T-helper 2 cell treated with Interferon-gamma antibody and Interleukin-4, amounts not matched to agents 5 μg/mL and 100 μg/mL, for 36 hours (primary cell): ENCODE measurements at regions not wholly inside any gene's neighbourhood (a gene's known extent, or its start where the extent isn't known, plus 50 kb on each side); places are given as distances from the start of the nearest gene placed in this dataset.

Source experiments
- DNase-seq: peaks from one replicate; pipeline ENCODE4 v3.0.0; 2021; ENCODE audit warnings: low spot score
- H3K27ac Mint-ChIP-seq: one replicate; pipeline ENCODE4 v1.8.0; 2021; ENCODE audit warnings: mild to moderate bottlenecking, mixed read lengths
- H3K27me3 Mint-ChIP-seq: one replicate; pipeline ENCODE4 v1.8.0; 2021; ENCODE audit warnings: low read depth, mixed read lengths
- H3K36me3 Mint-ChIP-seq: one replicate; pipeline ENCODE4 v1.8.0; 2021; ENCODE audit warnings: low read depth, mixed read lengths
- H3K4me1 Mint-ChIP-seq: one replicate; pipeline ENCODE4 v1.8.0; 2021; ENCODE audit warnings: low read depth, mixed read lengths
- H3K4me3 Mint-ChIP-seq: one replicate; pipeline ENCODE4 v1.8.0; 2022; ENCODE audit warnings: mild to moderate bottlenecking, moderate library complexity, mixed read lengths
- H3K9me3 Mint-ChIP-seq: one replicate; pipeline ENCODE4 v1.8.0; 2021; ENCODE audit warnings: mixed read lengths

GRCh38 chr4:15150631-15151030 lies 148.3 kb downstream of the CPEB2 start:
- DNase-seq: no peak
- H3K36me3 Mint-ChIP-seq: no peaks in the 10 kb centered on the region
- no peak overlapping the region for H3K27ac Mint-ChIP-seq
- H3K4me1 Mint-ChIP-seq: no peaks in the 10 kb centered on the region
- no peaks in the 10 kb centered on the region for H3K9me3 Mint-ChIP-seq
- H3K27me3 Mint-ChIP-seq: no peaks in the 10 kb centered on the region
- no peak overlapping the region for H3K4me3 Mint-ChIP-seq

DNA sequence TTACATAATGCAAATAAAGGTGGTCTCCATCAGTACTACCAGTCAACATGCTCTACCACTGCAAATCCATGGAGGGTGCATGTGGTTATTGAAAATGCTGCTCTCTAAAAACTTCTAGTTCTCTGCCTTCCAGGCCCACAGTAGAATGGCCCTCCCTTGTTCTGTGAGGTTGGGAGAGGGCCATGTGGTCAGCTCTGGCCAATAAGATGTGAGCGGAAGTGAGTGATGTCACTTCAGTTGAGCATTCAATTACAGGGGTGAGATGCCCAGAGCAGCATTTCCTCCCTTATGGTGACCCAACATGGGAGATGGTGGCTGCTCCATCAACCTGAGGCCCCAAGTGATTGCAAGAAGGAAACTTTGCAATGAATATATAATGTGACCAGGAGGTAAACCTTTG lies 148.8 kb downstream of the CPEB2 start:
- no peaks in the 10 kb centered on the region for H3K4me1 Mint-ChIP-seq
- no peaks in the 10 kb centered on the region for H3K36me3 Mint-ChIP-seq
- H3K9me3 Mint-ChIP-seq: no peaks in the 10 kb centered on the region
- no peak overlapping the region for H3K27ac Mint-ChIP-seq
- DNase-seq: no peak
- H3K27me3 Mint-ChIP-seq: no peaks in the 10 kb centered on the region
- no peak overlapping the region for H3K4me3 Mint-ChIP-seq

GRCh38 chr4:15153662-15154061 lies 151.4 kb downstream of the CPEB2 start:
- no peak overlapping the region for H3K27ac Mint-ChIP-seq
- no peak overlapping the region for H3K4me3 Mint-ChIP-seq
- H3K9me3 Mint-ChIP-seq: no peaks in the 10 kb centered on the region
- no peaks in the 10 kb centered on the region for H3K36me3 Mint-ChIP-seq
- H3K4me1 Mint-ChIP-seq: no peaks in the 10 kb centered on the region
- DNase-seq: no peak
- H3K27me3 Mint-ChIP-seq: no peaks in the 10 kb centered on the region

DNA sequence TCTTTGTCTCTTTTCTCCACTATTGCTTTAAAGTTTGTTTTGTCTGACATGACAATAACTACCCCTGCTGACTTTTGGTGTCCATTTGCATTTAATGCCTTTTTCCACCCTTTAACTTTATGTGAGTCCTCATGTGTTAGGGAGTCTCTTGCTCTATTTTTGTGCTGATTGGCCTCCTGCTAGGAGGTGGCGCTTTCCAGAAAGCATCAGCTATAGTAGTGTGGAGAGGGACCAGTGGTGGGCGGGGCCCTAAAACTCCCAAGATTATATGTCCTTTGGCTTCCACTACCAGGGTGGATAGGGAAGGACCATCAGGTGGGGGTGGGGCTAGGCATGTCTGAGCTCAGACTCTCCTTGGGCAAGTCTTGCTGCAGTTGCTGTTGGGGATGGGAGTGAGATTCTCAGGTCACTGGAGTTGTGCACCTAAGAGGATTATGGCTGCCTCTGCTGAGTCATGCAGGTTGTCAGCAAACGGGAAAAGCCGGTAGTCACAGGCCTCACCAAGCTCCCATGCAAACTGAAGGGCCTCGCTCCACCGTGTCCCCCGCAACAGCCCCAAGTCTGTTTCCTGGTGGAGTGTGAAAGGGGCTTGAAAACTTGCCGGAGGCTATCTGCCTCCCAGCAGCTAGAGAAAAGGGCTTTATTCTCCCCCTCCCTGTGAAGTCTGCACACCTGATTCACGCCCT lies 156.3 kb downstream of the CPEB2 start:
- no peaks in the 10 kb centered on the region for H3K4me1 Mint-ChIP-seq
- H3K4me3 Mint-ChIP-seq: no peak overlapping the region
- DNase-seq: no peak
- H3K9me3 Mint-ChIP-seq: no peaks in the 10 kb centered on the region
- H3K27ac Mint-ChIP-seq: no peak overlapping the region
- H3K27me3 Mint-ChIP-seq: no peaks in the 10 kb centered on the region
- H3K36me3 Mint-ChIP-seq: no peaks in the 10 kb centered on the region

DNA sequence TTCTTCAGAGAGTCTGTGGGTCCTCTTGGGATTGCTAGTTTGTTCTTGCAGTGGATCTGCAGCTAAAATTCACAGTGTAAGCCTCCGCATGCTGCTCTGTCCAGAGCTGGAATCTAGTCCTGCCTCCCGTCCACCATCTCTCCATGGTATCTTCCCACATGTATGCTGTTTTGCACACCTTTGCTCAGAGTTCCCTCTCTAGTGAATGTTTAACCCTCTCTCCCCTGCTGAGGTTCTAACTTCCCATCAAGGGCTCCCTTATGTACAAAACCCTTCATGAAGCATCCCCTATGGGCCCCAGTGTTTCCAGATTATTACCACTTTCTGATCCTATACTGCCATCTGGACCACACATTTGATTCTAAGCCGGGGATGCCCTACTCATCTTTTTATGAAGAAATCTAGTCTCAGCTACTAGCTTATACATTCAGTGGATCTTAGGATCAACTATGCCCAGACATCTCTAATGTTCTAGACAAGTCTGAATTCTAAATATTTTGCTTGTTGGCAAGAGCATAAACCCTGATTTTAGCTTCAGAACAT lies 157.3 kb downstream of the CPEB2 start:
- Mint-ChIP-seq H3K4me3 (no peak overlapping the region), H3K36me3 (no peaks in the 10 kb centered on the region), H3K27me3 (peaks cover 2% of the 10 kb centered on the region), H3K27ac (no peak overlapping the region), H3K9me3 (no peaks in the 10 kb centered on the region), H3K4me1 (no peaks in the 10 kb centered on the region)
- no peak for DNase-seq

DNA sequence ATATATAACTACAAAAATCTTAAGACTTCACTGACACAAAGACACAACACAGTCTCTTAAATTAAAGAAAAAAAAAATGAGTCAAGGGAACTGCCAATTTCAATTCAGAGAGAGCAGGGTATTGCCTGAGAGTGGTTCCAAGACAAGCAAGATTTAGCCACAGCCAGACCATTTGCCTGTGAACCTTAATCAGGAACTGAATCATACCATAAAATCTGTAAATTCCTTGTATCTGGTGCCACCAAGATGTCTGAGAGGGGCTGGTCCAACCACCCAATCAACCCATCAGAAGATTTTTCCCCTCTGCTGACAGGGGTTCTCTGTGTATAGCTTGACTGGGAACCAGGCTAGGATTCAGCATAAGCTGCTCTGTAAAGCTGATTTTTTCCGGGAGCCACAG lies 159.2 kb downstream of the CPEB2 start:
- Mint-ChIP-seq H3K4me1 (no peaks in the 10 kb centered on the region), H3K27me3 (peaks cover 4% of the 10 kb centered on the region), H3K9me3 (no peaks in the 10 kb centered on the region), H3K4me3 (no peak overlapping the region), H3K27ac (no peak overlapping the region), H3K36me3 (no peaks in the 10 kb centered on the region)
- no peak for DNase-seq

GRCh38 chr4:15162046-15162445 lies 159.8 kb downstream of the CPEB2 start:
- no peak for DNase-seq
- no peaks in the 10 kb centered on the region for H3K36me3 Mint-ChIP-seq
- H3K4me1 Mint-ChIP-seq: no peaks in the 10 kb centered on the region
- H3K9me3 Mint-ChIP-seq: no peaks in the 10 kb centered on the region
- H3K4me3 Mint-ChIP-seq: no peak overlapping the region
- H3K27me3 Mint-ChIP-seq: peaks cover 8% of the 10 kb centered on the region
- H3K27ac Mint-ChIP-seq: no peak overlapping the region

GRCh38 chr4:15162465-15163283 lies 160.4 kb downstream of the CPEB2 start:
- no peak overlapping the region for H3K27ac Mint-ChIP-seq
- H3K36me3 Mint-ChIP-seq: no peaks in the 10 kb centered on the region
- no peaks in the 10 kb centered on the region for H3K9me3 Mint-ChIP-seq
- H3K4me3 Mint-ChIP-seq: no peak overlapping the region
- peaks cover 8% of the 10 kb centered on the region for H3K27me3 Mint-ChIP-seq
- H3K4me1 Mint-ChIP-seq: no peaks in the 10 kb centered on the region
- no peak for DNase-seq

- Mint-ChIP-seq H3K9me3 (no peaks in the 10 kb centered on the region), H3K36me3 (no peaks in the 10 kb centered on the region), H3K4me3 (no peak overlapping the region), H3K27ac (no peak overlapping the region), H3K27me3 (peaks cover 8% of the 10 kb centered on the region), H3K4me1 (no peaks in the 10 kb centered on the region)
- DNase-seq: no peak
Observed at GRCh38 chr4:15163284-15163645, 161.0 kb downstream of the CPEB2 start.

- Mint-ChIP-seq H3K4me3 (no peak overlapping the region), H3K27ac (no peak overlapping the region), H3K4me1 (no peaks in the 10 kb centered on the region), H3K27me3 (peaks cover 8% of the 10 kb centered on the region), H3K36me3 (no peaks in the 10 kb centered on the region), H3K9me3 (no peaks in the 10 kb centered on the region)
- DNase-seq: no peak
Observed at GRCh38 chr4:15164571-15164970, 162.3 kb downstream of the CPEB2 start.

DNA sequence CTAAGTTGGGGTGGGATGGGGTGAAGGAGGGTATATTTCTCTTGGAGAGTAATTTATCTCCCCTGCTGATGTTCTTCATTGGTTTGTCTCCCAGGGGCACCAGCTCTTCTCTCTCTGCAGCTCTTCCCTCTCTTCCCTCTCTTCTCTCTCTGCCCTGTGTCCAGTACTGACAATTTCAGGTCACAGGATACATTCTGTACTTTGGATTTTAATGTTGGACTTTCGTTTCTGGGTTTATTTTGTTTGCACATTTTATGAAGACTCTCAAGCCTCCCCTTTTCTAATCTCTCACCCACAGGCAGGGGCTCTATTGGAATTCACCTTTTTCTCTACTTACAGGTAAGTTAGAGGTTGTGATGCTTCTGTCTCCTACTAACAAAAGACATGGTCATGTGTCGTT lies 165.5 kb downstream of the CPEB2 start:
- H3K4me1 Mint-ChIP-seq: no peaks in the 10 kb centered on the region

DNA sequence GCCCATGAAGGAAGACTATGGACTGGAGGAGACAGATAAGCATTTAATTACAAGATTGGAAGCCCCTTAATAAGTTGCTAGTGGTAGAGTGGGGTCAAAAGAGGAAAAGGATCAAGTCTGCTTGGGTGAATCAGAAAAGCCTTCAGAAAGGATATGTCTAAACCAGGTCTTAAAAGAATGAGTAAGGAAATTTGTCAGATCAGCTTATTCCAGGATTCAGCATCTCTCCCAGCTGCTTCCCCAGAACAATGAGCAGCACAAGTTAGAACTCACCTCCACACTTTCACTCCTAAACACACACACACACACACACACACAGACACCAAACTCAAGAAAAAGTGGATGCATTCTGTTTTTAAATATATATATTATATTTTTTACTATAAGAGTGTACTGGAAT lies 166.5 kb downstream of the CPEB2 start:
- H3K4me3 Mint-ChIP-seq: no peak overlapping the region
- no peak overlapping the region for H3K27ac Mint-ChIP-seq
- DNase-seq: no peak
- H3K9me3 Mint-ChIP-seq: peaks cover 10% of the 10 kb centered on the region
- peaks cover 12% of the 10 kb centered on the region for H3K27me3 Mint-ChIP-seq
- H3K4me1 Mint-ChIP-seq: no peaks in the 10 kb centered on the region
- no peaks in the 10 kb centered on the region for H3K36me3 Mint-ChIP-seq

More for the DNA sequence above, 165.5 kb downstream of the CPEB2 start:
- no peak overlapping the region for H3K4me3 Mint-ChIP-seq
- H3K9me3 Mint-ChIP-seq: peaks cover 7% of the 10 kb centered on the region
- H3K27me3 Mint-ChIP-seq: peaks cover 12% of the 10 kb centered on the region
- no peak for DNase-seq
- no peak overlapping the region for H3K27ac Mint-ChIP-seq
- H3K36me3 Mint-ChIP-seq: no peaks in the 10 kb centered on the region

DNA sequence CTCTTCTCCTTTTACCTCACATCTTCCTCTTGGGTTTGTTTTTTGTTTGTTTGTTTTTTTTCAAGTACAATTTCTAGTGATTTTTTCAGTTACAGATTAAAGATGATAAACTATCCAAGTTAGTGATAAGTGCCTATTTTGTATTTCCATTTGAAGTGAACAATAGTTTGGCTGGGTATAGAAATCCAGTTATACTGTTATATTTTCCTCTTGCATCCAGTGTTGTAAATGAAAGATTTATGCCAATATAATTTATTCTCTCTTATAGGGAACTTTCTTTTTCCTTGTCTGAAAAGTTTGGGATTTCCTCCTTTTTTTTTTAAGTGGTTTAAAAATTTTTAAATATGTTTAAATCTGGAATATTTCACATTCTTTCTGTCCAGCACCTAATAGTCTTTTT lies 169.4 kb downstream of the CPEB2 start:
- Mint-ChIP-seq H3K9me3 (peaks cover 10% of the 10 kb centered on the region), H3K4me3 (no peak overlapping the region), H3K36me3 (no peaks in the 10 kb centered on the region), H3K27me3 (peaks cover 7% of the 10 kb centered on the region), H3K4me1 (no peaks in the 10 kb centered on the region), H3K27ac (no peak overlapping the region)
- DNase-seq: no peak

DNA sequence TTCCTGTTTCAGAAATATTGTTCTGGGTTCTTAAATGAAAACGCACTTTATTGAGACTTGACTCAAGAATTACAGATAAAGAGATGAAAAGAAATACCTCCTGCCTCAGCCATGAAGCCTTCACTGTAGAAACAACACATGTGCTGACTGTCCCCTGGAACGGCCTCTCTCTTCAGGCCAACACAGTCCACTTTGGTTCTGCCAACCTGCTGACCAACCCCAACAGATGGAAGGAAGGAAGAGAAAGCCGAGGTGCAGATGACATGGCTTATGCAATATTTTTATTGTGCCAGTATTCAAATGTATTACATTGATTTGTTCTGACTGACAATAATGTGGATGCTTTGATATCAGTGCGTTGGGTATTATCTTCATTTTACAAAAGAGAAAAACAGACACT lies 171.0 kb downstream of the CPEB2 start:
- no peak for DNase-seq

More for the DNA sequence above, 171.0 kb downstream of the CPEB2 start:
- Mint-ChIP-seq H3K36me3 (no peaks in the 10 kb centered on the region), H3K4me1 (no peaks in the 10 kb centered on the region), H3K27ac (no peak overlapping the region), H3K27me3 (peaks cover 5% of the 10 kb centered on the region), H3K9me3 (peaks cover 10% of the 10 kb centered on the region), H3K4me3 (no peak overlapping the region)
